GM21528 (cell line): ENCODE measurements at regions not wholly inside any gene's neighbourhood (a gene's known extent, or its start where the extent isn't known, plus 50 kb on each side); places are given as distances from the start of the nearest gene placed in this dataset.

Experiments
- ATAC-seq: cut with Tn5 transposase; IDR thresholded peaks from one replicate; pipeline ENCODE4 v1.9.1; 2021; ENCODE audit warnings: mild to moderate bottlenecking, moderate library complexity; ENCODE audit not compliant: unreplicated experiment, low FRiP score

DNA sequence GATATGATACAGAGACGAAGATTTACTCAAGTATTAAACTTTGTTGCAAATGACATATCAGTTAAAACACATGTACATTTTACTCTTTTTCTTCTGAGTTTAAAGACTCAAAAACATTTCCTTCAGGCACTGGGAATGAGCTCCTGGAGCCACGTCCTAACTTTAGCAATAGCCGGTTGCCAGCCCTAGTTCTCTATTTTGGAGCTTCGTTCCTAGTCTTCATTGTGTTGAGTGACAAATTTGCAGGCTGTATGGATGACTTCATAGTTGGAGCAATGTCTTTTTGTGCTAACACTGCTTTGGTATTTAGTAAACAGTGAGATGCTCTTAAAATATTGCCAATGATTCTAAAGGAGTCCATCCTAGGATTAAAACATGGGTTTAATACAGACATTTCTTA is 190.9 kb downstream of the FAT4 start:
- ATAC-seq = no peak

DNA sequence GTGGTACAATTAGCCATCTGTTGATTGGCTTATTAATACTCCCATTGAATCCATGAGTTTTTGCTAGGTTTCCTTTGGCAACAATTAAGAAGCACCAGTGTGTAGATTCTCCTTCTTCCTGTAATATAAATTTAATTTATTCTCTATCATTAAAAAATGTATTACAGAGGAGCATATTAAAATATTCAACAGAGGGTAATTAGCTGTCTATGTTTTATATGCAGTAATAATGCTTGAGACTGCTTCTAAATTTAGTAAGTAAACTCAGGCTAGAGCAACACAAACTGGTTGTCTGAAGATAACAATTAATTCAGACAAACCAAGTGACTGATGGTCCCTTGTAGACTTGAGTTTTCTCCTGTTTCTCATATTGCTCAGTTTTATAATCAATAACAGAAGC is 192.4 kb downstream of the FAT4 start:
- no peak for ATAC-seq

DNA sequence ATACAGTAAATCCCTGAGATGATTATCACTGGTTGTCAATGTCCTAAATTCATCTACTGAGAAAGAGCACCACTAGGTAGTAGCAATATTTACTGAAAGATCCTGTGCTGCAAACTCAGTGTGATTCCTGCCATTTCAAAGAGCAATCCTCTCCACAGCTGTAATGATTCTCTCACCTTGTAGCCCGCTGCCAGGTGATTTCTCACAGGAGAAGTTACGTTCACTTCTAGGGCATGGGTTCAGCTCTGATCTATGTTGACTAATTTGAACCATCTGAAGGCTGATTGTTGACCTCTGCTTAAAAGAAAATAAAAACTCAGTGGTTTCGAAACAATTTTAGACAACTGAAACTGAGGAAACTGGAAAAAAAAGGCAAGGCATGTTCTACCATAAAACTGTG is 197.0 kb downstream of the FAT4 start:
- ATAC-seq = no peak

DNA sequence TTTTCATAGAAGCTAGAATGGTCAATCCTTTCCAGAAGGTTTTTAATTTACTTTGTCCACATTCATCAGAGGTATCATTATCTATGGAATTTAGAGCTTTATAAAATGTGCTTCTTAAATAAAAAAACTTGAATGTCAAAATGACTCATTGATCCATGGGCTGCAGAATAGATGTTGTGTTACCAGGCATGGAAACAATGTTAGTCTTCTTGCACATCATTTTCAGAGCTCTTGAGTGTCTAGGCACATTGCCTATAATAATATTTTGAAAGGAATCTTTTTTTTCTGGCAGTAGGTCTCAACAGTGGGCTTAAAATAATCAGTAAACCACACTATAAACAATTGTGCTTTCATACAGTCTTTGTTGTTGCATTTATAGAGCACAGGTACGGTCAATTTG is 200.3 kb downstream of the FAT4 start:
- ATAC-seq = no peak

DNA sequence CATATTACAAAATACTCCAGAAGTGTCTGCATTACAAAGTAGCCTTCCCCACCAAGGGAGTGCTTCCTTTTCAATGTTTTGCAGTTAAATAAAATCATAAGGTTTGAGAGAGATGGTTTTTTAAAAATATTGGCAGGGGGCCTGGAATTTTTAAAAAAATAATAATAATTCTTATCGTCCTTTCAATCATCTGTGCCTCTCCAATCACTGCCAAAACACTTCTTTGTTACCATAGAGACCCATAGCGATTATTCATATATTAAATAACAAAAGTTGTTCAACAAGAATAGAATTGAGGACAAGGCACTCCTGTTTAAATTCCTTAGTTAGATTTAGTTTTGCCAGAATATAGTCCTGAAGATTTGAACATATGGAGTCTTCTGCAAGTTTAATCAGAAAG is 203.1 kb downstream of the FAT4 start:
- no peak for ATAC-seq

DNA sequence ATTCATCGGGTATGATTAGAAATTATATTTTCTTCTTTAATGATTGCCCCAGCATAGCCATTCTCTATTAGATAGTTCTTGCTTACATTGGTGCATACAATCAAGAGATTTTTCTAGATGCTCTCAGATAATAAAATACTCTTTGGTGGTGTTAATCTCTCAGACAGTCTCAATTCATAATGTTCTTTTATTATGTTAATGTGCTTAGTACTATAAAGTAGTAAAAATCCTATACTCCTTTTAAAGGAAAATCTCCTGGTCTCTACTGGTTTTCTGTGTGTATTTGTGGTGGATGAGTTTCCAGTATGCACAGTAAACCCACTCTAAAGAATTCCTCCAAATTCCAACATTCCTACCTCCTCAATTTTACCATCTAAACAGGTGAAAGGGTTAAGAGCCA is 203.5 kb downstream of the FAT4 start:
- no peak for ATAC-seq

DNA sequence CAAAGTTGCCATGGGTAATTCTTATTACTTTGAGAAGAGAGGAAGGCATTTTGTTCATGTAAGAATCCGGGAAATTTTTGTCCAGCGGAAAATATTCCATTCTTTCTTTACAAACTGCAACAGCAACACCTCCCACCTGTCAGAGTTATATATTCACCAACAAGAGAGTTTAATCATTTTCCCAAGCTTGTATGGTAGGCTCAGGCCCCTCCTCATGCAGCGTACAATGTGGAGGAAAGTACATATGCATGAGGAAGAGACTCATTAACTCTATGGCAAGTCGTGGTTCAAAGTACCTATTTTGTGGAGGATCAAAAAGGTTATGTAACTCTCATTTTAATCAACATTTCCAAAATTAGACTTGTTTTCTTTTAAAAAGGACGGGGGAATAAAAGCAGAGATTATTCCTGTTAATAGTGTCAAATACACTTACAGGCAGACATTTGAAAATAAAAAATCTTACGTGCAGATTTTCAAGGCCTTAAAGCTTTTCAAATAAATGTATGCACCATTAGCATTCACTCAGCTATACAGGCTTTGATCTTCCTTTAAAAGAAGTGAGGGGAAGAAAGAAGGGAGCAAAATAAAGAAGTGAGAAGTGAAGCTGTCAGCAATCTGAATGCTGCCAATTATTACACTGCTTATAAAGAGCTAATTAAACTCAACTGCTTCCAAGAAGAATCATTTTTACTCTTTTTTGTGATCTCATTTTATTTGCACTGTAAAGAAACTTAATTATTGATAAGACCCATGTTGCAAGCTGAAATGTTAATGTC is 204.8 kb downstream of the FAT4 start:
- ATAC-seq = no peak

DNA sequence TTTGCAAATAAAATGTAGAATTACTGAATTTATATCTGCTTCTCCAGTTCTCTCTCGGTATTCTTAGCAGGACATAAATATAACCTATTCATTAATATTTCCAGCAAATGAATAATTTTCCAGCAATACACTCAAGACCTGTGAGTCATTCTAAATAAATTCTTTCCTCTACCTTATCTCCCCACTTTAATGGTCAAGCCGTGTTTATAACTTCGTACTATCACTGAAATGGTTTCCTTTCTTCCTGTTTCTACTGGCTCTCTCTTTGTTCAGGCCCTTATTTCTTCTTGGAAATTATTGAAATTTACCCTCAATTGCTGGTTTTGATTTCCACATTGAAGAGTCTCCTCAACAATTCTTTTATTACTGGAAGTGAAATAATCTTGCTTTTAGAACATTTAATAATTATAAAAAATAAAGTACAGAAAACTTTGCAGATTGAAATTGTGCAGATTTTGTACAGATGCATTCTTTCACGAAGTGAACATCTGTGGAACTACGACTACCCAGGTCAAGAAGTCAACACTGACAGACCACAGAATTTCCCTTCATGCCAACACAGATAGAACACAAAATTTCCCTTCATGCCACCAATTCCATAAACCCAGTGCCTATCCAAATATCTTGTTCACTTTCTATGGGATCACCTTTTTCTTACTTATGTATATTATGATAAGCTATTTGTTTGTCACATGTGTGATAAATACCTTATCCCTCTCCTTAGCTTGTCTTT is 205.7 kb downstream of the FAT4 start:
- no peak for ATAC-seq

DNA sequence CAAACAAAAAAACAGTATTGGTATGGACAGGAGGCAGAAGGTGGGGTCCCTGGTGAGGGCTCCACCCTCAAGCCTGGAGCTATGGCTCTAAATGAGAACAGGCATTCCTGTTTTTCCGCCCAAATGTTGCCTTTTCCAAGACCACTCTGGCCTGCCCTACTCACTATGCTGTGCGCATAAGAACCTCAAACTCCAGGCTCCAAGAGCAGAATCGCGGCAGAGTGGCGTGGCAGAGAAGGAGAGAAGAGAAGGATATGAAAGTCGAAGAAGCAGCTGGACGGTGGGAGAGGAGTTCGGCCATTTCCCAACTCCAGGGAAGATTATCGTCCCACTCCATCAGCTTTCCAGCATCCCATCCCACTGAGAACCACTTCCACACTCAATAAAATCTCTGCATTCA is 207.8 kb downstream of the FAT4 start:
- no peak for ATAC-seq

DNA sequence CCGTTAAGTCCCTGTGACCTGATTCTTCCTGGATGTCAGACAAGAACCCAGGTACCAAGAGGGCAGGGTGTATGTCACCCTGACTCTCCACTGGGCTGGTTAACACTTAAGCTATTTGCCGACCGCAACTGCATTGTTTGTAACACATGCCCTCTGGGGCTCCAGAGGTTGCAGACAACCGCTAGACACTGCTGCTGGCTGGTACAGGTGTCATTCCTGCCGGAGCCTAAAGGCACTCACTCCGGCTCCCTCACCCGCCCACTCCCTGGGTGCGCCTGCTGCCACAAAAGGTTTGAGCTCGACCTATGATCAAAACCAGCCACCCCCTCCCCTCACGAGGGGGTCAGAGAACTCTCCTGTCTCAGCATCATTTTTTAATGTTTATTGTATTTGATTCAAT is 208.2 kb downstream of the FAT4 start:
- no peak for ATAC-seq

DNA sequence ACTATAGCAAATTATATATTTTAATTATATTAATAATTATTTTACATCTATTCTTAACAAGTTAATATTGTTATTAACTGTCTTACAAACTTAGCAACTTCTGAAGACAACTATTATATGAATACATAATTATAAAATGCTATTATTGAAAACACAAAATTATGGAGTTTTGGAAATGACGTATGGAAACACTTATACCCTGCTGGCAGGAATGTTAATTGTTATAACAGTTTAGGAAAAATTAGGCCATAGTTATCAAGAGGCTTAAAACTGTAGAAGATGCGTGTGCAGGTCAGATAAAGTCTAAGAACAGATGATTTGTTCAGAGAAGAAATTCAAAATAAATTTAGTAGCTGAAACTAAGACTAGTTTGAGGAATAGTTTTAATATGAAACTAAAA is 211.7 kb downstream of the FAT4 start:
- no peak for ATAC-seq

DNA sequence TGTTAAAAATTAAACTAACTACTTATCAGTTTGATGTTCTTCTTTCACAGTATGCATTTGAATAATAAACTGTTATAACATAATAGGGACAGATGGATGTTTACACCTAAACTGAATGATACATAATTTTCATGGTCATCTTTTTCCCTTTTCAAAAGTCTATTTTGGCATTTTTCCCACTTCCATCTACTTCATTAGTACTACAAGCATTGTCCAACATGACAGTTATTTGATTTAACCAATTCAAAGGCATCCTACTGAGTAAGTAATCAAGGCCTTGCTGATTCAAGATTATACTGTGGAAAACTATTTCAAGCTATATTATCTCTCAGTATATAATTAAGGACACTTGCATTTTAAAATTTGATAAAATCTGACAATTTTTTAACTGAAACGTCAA is 212.9 kb downstream of the FAT4 start:
- ATAC-seq = no peak

DNA sequence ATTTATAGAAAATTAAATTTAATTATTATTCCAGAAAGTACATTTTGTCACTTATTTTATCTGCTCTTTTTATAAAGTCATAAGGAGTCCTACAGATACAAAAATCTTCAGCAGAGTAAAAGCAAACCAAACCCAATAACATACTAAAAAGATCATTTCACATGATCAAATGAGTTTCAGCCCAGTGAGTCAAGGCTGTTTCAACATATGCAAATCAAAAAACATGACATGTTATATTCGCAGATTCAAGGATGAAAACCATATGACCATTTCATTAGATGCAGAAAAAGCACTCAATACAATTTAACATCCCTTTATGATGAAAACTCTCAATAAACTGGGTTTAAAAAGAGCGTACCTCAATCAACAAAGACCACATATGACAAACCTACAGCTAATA is 214.3 kb downstream of the FAT4 start:
- ATAC-seq = no peak

DNA sequence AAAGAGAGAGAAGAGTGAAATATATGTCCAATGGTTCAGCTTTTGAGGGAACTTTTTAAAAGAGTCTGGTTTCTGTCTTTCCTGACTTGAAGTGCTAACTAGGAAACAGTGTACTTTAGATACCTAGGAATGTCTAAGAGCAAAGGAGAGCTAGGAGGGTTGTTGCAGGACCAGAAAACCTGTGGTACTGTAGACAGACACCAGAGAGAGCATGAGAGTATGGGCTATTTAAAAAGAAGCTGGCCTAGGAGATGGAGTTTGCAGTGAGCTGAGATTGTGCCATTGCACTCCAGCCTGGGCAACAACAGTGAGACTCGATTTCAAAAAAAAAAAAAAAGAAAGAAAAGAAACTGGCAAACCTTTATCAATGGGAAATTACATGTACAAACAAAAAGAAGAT is 223.9 kb downstream of the FAT4 start:
- no peak for ATAC-seq

DNA sequence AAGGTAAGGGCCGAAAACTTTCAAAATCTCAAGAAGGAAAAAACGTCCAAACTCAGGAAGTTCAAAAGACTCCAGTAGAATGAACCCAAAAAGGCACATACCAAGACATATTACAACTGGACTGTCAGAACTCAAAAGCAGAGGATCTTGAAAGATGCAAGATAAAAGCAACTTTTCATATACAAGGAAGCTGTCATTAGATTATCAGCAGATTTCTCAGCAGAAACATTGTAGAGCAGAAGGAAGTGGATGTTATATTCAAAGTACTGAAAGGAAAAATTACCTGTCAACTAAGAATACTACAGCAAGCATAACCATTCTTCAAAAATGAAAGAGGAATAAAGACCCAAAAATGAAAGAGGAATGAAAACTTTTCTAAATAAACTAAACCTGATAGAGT is 224.9 kb downstream of the FAT4 start:
- no peak for ATAC-seq

DNA sequence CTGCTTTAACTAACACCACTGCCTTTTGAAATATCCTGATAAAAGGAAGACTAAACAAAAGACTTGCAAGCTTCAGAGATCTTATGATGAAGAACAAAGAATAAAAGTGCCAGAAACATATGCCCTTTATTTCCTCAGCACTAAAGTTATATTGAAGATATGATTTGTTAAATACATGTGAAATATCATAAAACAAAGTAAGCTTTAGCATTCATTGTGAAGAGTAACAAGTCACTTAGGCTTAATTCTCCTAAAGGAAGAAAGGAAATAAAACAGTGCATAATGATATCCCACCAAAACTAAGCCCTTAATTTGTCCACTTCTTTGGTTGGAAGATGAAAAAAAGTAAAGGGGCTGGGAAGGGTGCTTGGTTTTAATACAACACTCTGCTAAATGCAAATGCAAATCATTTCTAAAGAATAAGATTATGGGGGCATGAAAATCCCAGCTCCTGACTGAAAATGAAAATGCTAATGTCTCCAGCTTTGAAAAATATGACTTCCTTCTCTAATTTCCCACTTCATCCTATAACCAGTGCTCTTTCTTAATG is 227.2 kb downstream of the FAT4 start:
- no peak for ATAC-seq

DNA sequence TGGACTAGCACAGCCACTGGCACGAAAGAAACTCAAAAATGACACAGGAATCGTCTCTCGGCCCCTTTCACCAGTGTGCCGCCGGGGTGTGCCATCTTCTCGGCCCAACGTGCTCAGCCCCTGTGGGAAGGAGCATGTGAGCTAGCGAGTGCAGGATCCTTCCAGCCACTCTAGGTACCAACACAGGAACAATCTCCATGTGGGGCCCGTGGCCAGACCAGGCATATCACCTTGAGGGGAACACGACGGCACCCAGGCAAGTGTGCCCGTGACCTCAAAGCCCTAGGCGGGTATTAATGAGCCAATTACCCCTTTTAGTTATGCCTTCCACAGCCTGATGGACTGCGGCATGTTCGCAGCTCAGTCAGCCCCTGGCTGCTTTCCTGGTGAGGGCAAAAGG is 231.5 kb downstream of the FAT4 start:
- no peak for ATAC-seq

DNA sequence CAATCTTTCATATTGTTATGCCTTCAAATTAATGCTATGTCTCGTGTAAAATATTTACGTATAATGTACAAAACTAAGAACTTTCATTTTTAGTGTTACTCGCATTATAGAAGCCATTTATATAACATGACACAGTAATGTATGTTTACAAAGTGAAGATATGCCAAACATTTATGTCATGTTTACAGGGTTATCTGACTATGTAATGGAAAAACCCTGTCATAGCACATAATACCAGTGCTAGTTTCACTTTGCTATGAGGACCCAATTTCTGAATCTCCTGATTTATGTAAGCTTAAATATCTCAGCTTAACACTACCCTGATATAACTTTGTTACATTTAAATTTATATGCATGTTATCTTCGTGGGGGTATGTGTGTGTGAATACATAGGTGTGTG is 233.1 kb downstream of the FAT4 start:
- ATAC-seq = no peak

DNA sequence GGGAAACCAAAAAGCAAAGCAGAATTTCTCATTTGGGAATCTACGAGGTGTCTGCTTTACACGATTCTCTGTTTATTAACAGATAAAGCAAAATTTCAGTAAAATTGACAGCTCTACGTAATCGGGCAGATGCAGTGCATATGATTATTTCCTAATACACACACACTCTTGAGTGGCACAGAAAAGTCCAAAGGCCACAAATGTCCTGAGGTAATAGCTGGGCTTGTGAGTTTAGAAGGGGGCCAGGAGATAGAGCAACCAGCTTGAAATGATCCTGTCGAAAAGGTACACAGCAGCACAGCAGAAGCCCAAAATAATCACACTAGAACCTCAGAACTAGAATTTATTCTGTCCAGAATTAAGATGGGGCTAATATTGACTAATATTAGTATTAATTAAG is 236.0 kb downstream of the FAT4 start:
- no peak for ATAC-seq

DNA sequence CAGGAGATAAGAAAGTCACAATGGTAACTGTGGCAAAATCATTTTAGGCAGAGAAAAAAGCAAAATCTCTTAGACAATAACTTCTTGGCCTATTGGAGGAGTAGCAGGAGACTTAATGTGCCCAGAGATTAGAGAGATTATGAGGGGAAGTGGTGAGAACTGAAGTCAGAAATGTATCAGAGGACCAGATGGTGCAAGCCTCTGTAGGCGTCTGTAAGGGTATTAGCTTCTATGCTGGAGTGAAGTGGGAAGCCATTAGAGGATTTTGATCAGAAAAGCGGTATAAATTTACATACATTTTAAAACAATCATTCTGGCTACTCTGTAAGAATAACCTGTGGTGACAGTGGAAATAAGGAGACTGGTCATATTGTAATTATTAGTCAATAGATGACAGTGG is 236.7 kb downstream of the FAT4 start:
- ATAC-seq = no peak

DNA sequence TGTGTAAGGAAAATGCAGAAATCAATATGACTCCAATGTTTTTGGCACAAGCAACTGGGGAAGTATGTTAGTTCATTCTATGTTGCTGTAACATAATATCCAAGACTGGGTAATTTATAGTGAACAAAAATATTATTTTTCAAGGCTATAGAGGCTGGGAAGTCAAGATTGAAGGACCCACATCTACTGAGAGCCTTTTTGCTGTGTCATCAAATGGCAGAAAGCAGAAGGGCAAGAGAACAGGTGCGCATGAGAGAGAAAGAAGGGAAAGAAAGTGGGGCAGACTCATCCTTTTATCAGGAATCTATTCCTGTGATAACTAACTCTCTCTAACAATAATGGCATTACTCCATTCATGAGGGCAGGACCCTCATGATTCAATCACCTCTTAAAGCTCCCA is 237.2 kb downstream of the FAT4 start:
- no peak for ATAC-seq

DNA sequence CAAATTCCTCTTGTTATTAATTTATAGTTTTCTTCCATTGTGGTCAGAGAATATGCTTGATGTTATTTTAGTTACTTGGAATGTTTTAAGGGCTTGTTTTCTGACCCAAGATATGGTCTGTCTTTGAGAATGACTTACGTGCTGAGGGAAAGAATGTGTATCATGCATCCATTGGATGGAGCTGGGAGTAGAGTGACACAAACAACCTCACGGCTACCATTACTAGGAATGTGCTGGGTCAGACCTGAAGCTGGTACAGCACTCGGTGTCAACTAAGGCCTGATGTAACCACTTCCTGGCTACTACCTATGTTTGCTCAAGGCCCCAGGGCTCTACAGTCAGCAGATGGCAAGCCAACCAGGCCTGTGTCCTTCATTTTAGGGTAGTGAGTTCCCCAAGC is 257.8 kb downstream of the FAT4 start:
- ATAC-seq = no peak
